Stimulated activated CD4-positive, alpha-beta T cell treated with anti-CD3 and anti-CD28 coated beads, Interleukin-12 subunit alpha, Interleukin-12 subunit beta, amount 100 ng/mL, for 48 hours (primary cell): ENCODE measurements at regions not wholly inside any gene's neighbourhood (a gene's known extent, or its start where the extent isn't known, plus 50 kb on each side); places are given as distances from the start of the nearest gene placed in this dataset.
"Not testable (repeated sequence)": the region's sequence is repeated elsewhere in the genome, so short reads cannot be mapped to it uniquely, and the experiment has no call there.

Experiments used
- DNase-seq, 3 donors: peaks; one replicate each; pipeline ENCODE4 v3.0.0-alpha.2; 2020; ENCODE audit warnings: low read depth in 2 of 3, low spot score in 1 of 3

DNA sequence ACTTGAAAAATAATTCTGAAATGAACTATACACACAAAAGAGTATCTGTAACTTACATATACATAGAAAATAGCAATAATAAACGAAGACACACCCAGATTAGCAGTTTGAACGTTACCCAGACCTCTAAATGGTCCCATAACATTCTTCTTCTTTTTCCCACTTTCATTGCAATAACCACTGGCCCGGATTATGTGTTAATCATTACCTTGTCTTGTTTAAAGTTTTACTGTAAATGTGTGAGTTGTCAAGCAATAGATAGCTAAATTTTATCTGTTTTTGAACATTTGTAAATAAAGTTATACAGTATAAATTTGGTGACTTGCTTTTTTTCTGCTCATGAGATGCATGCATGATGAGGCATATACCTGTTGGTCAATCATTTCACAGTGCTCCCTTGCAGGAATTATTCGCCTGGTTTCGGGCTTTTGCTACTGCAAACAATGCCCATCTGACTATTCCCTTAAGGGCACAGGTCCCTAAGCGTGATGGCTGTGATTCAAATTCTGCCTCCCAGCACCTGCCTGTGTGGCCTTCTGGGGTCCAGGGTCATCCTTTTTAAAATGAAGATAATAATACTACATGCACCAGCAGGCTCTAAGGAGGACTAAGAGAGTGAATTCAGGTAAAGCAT, 66.1 kb downstream of the GADD45G start:
- no peak for DNase-seq

DNA sequence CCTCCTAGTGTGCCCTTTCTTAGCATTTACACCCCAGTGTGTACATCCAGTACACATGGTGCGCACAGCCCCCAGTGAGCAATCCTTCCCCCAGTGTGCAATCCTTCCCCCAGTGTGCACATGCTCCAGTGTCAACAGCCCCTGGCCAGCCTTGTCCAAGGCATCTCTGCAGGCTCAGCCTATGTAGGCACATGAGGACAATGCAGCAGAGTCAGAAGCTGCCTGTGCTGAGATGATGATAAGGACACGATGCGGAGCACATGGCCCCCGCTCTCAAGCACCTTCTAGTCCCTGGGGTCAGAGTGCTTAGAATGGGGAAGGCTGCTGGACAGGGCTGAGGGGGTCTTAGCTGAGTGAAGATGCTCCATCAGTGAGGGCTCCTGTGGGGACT, 69.8 kb downstream of the GADD45G start:
- DNase-seq: no peak

GRCh38 chr9:89675058-89675742, 70.4 kb downstream of the GADD45G start:
- DNase-seq: no peak

GRCh38 chr9:89676281-89676680, 71.5 kb downstream of the GADD45G start:
- no peak for DNase-seq

DNA sequence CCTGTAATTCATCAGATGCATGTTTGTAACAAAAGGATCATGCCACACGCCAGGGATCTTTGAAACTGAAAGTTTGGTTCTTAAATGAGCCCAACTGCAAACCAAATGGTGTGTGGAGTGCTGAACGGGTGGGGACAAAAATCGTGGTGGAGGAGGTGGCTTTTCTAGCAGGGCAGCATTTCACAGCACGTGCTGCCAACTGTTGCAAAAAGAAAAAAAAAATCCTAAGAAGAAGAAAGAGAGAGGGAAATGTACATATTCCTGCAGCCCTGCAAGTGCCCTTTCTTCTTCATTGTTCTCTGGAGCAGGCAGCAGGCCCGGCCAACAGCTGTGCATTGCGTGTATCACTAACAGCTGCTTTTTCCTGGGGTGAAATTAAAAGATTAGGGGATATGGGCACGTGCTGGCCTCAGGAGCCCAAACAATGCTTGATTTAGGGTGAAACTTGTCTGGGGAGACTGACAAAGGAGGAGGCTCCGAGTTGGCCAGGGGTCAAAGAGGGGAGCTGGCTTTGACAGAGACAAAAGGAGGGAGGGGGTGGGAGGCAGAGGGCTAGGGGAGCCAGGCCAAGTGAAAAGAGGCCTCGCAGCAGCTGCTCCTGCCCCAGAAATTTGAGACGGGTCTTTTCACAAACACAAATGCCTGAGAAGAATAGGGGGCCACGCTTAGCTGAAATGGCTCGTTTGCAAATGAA, 73.0 kb downstream of the GADD45G start:
- DNase-seq: no peak

DNA sequence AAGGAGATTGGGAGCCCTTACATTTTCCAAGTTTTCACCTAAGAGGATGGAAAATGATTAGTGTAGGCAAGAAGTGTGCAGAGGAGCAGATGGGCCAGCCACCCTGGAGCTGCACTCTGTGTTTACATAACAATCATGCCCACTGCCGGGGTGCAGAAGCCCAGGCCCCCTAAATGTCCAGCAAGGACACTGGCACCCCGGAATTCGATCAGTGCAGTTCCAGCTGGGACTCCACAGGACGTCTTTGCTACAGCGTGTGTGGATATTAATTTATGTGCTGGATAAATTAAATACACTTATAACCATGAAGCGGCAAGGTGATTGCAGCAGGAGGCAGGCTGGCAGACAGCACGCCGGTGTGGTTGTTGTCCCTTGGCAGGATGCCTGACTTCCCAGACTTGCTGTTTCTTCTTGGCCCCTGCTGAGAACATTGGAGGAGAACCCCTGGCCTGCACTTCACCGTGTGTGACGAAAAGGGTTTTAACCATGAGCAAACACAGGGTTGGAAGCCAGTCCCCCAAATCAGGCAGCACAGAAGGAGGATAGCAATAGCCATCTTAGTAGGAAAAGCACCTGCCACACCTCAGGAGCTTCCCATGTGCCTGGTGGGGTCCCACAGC, 73.7 kb downstream of the GADD45G start:
- DNase-seq: no peak

GRCh38 chr9:89679016-89679415, 74.2 kb downstream of the GADD45G start:
- DNase-seq: no peak

- no peak for DNase-seq
Observed at GRCh38 chr9:89679581-89679980, 74.8 kb downstream of the GADD45G start.

- no peak for DNase-seq
Observed at GRCh38 chr9:89680547-89681467, 76.0 kb downstream of the GADD45G start.

- DNase-seq: not testable (repeated sequence)
Observed at GRCh38 chr9:89681468-89681859, 76.7 kb downstream of the GADD45G start.

DNA sequence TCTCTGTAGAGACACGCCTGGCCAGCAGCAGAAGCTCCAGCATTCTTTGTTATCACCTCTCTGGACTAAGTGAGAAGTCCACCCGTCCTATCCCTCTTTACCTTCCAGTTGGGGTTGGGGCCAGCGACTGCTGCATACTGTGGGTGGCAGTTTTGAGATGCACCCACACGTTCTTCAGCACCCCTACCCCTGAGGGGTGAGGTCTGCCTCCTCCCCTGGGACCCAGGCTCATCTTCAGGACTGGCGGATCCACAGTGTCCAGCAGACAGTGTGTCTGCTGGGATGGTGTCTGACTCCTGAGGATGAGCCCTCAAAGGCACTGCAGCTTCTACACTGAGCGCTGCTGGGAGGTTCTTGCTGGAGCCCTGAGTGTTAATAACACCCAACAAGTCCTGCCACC, 78.8 kb downstream of the GADD45G start:
- no peak for DNase-seq

GRCh38 chr9:89684218-89684617, 79.4 kb downstream of the GADD45G start:
- no peak for DNase-seq

- DNase-seq: no peak
Observed at GRCh38 chr9:89684912-89685636, 80.3 kb downstream of the GADD45G start.

- DNase-seq: no peak
Observed at GRCh38 chr9:89685698-89686097, 80.9 kb downstream of the GADD45G start.

GRCh38 chr9:89686126-89686525, 81.3 kb downstream of the GADD45G start:
- no peak for DNase-seq

- no peak for DNase-seq
Observed at GRCh38 chr9:89686621-89687020, 81.8 kb downstream of the GADD45G start.

- no peak for DNase-seq
Observed at GRCh38 chr9:89687188-89687587, 82.4 kb downstream of the GADD45G start.

DNA sequence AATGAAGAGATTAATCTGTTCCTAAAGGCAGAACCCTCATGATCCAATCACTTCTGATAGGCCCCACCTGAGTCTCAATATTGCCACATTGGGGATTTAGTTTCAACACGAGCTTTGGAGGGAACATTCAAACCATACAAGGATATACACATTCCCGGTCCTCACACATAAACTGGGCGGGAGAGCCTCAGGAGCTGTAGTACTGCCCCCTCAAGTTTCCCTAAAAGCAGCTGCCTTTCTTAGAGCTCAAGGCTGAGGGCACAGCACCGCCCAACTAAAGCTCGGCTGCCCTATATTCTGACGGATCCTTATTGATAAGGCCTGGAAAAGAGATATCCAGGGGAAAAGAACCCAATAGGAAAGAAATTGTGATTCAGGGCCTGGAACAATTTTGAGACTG, 83.0 kb downstream of the GADD45G start:
- DNase-seq: no peak

GRCh38 chr9:89689321-89689720, 84.5 kb downstream of the GADD45G start:
- not testable (repeated sequence) for DNase-seq

DNA sequence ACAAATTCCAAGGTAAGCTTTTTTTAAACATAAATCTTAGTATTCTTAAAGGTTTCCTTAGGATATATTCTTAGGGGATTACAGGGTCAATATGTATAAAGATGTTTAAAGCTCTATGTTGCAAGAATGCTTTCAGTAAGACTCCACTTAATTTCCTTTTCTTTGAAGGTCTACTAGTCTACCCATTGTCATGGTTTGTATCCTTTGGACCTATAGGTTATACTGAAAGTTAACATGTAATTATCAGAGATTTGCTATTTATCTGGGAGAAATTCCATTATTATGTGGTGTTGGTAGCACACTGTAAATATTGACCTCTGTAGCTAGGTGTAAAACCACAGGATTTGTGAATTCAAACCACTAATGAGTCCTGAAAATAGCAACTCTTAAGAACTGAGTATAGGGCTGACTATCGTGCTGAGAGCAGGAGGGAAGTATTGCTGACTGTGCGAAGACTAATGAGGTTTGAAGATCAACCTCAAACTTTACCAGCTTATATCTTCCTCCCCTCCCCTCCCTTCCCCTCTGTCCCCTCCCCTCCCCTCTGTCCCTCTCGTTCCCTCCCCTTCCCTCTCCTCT, 85.6 kb downstream of the GADD45G start:
- no peak for DNase-seq
